ENCODE measurements at regions not wholly inside any gene's neighbourhood (a gene's known extent, or its start where the extent isn't known, plus 50 kb on each side); places are given as distances from the start of the nearest gene placed in this dataset.

DNA sequence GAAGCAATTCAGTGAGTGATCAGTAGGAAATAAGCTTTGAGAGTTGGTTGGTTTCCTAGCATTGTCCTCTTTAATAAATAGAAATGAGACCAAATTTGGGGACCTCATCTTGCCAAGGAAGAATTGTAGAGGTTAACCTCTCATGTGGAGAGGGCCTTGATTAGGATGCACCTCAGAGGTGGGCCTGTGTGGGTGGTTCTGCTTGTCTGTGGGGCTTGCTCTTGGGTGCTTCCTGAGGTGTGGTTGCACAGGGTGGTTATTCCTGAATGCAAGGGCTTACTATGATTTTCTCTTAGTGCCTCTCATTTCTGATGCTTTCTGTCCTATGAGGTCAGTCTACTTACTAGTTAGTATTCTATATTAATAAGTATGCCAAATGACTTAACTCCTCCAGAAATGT lies 89.6 kb upstream of the MGAT5 start:
- Mint-ChIP-seq H3K27ac (no peak overlapping the region), H3K27me3 (no peaks in the 10 kb centered on the region)

GRCh38 chr2:134167015-134167414 lies 86.9 kb upstream of the MGAT5 start:
- H3K4me1 Mint-ChIP-seq: peaks cover 97% of the 10 kb centered on the region
- no peaks in the 10 kb centered on the region for H3K27me3 Mint-ChIP-seq
- ChIA-PET POLR2A (interaction anchor here (1.9 kb wide), 1 partner anchor 10 kb away, joined by 5 read pairs; no protein-coding TSS in a partner anchor), CTCF (no interaction called here)
- intact Hi-C loops (cut with micrococcal nuclease): no loop called here
- TF ChIP-seq CTCF (IDR thresholded peaks at IDR 0.05): no peak
- DNase-seq (no peak), ATAC-seq (ENCODE audit: low read depth) (no peak)
- peaks cover 21% of the 10 kb centered on the region for H3K36me3 Mint-ChIP-seq (ENCODE audit: low read depth)
- H3K4me3 Mint-ChIP-seq: no peak overlapping the region
- H3K27ac Mint-ChIP-seq: peak overlapping the region; percentile 9
- no peaks in the 10 kb centered on the region for H3K9me3 Mint-ChIP-seq

More for the DNA sequence above, 89.6 kb upstream of the MGAT5 start:
- H3K36me3 Mint-ChIP-seq (ENCODE audit: low read depth): peaks cover 14% of the 10 kb centered on the region
- TF ChIP-seq CTCF (IDR thresholded peaks at IDR 0.05): no peak
- ChIA-PET CTCF (no interaction called here), POLR2A (no interaction called here)
- ATAC-seq (ENCODE audit: low read depth): no peak
- H3K4me3 Mint-ChIP-seq: no peak overlapping the region
- no peak for DNase-seq
- intact Hi-C loops (cut with micrococcal nuclease): loop anchor here (2.0 to 5.0 kb wide), 2 partner anchors 16 to 37 kb away; no protein-coding TSS in a partner anchor
- no peaks in the 10 kb centered on the region for H3K9me3 Mint-ChIP-seq
- peaks cover 97% of the 10 kb centered on the region for H3K4me1 Mint-ChIP-seq

GRCh38 chr2:134169788-134170187 lies 84.1 kb upstream of the MGAT5 start:
- ChIA-PET CTCF (interaction anchor here (0.8 kb wide), 2 partner anchors 51 to 73 kb away, joined by 3 to 4 read pairs; no protein-coding TSS in a partner anchor), POLR2A (interaction anchor here (0.6 to 2.2 kb wide), 4 partner anchors 8 to 51 kb away, joined by 3 to 12 read pairs (median 4); no protein-coding TSS in a partner anchor)
- Mint-ChIP-seq H3K9me3 (no peaks in the 10 kb centered on the region), H3K36me3 (ENCODE audit: low read depth) (peaks cover 28% of the 10 kb centered on the region), H3K27me3 (no peaks in the 10 kb centered on the region), H3K4me1 (peaks cover 94% of the 10 kb centered on the region), H3K4me3 (peak overlapping the region; percentile 46), H3K27ac (peak overlapping the region; percentile 85)
- TF ChIP-seq CTCF (IDR thresholded peaks at IDR 0.05): no peak
- intact Hi-C loops (cut with micrococcal nuclease): no loop called here
- peak; percentile 70 for ATAC-seq (ENCODE audit: low read depth)
- DNase-seq: no peak

- intact Hi-C loops (cut with micrococcal nuclease): no loop called here
- DNase-seq: no peak
- Mint-ChIP-seq H3K9me3 (no peaks in the 10 kb centered on the region), H3K36me3 (ENCODE audit: low read depth) (peaks cover 23% of the 10 kb centered on the region), H3K4me3 (no peak overlapping the region), H3K27me3 (no peaks in the 10 kb centered on the region), H3K27ac (peak overlapping the region; percentile 85), H3K4me1 (peaks cover 94% of the 10 kb centered on the region)
- peak; percentile 15 for ATAC-seq (ENCODE audit: low read depth)
- CTCF ChIA-PET: interaction anchor here (0.8 kb wide), 1 partner anchor 52 kb away, joined by 4 read pairs; no protein-coding TSS in a partner anchor
- POLR2A ChIA-PET: interaction anchor here (0.7 to 2.2 kb wide), 5 partner anchors 8 to 164 kb away, joined by 3 to 12 read pairs (median 3); no protein-coding TSS in a partner anchor
- TF ChIP-seq CTCF (IDR thresholded peaks at IDR 0.05): no peak
Measured at GRCh38 chr2:134170294-134170693, 83.6 kb upstream of the MGAT5 start.

- peaks cover 23% of the 10 kb centered on the region for H3K36me3 Mint-ChIP-seq (ENCODE audit: low read depth)
- peak overlapping the region; percentile 85 for H3K27ac Mint-ChIP-seq
- ChIA-PET CTCF (no interaction called here), POLR2A (interaction anchor here (0.7 to 1.1 kb wide), 2 partner anchors 9 to 164 kb away, joined by 3 read pairs; no protein-coding TSS in a partner anchor)
- no peak overlapping the region for H3K4me3 Mint-ChIP-seq
- peaks cover 94% of the 10 kb centered on the region for H3K4me1 Mint-ChIP-seq
- DNase-seq (no peak), ATAC-seq (ENCODE audit: low read depth) (no peak)
- TF ChIP-seq CTCF (IDR thresholded peaks at IDR 0.05): no peak
- intact Hi-C loops (cut with micrococcal nuclease): no loop called here
- no peaks in the 10 kb centered on the region for H3K27me3 Mint-ChIP-seq
- no peaks in the 10 kb centered on the region for H3K9me3 Mint-ChIP-seq
Measured at GRCh38 chr2:134170700-134171099, 83.2 kb upstream of the MGAT5 start.

All from activated B cell treated with CpG ODN at 0.5 μM for 24 hours (primary cell).